Right lobe of liver (tissue), 4 donors: ENCODE measurements at regions not wholly inside any gene's neighbourhood (a gene's known extent, or its start where the extent isn't known, plus 50 kb on each side); places are given as distances from the start of the nearest gene placed in this dataset.

Experiments
- POLR2A ChIP-seq: fragments of 450-650 bp; IDR thresholded peaks from one replicate; pipeline ENCODE4 v1.6.1; 2017; ENCODE audit warnings: antibody characterized with exemption, mild to moderate bottlenecking
- TF ChIP-seq, protein P1 (sequence below), 4 donors: fragments of 200-600 bp in 3 of 4; fragments of 450-650 bp in 1 of 4; IDR thresholded peaks; one replicate each; pipeline versions ENCODE4 v1.5.1 to v1.8.0; 2016 to 2022; ENCODE audit warnings: antibody characterized with exemption in 4 of 4, mild to moderate bottlenecking in 2 of 4
- donor health status: DM: no; HTN: no; CAD: no.
- donor health status: DM: no; HTN: no; CAD: no.
- donor health status: DM: no; HTN: yes; CAD: no.

DNA sequence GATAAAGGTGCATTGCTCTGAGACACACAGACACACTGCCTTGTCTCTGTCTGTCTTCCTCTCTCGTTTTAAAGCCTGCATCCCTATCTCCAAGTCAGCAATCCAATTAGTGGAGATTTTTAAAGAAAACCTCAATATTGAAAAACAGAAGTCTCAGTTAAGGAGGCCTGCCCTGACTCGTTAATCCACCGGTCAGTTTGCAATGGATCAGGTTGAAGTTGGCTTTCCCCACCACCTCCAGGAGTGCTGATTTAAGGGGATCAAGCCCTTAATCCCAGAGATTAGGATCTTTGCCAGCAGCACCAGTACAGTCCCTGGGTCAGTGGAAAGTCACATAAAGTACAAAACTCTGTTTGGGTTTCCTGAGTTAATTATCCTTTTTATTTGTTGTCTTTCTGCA lies 271.1 kb upstream of the ASIC2 start:
- TF ChIP-seq, protein P1, sequence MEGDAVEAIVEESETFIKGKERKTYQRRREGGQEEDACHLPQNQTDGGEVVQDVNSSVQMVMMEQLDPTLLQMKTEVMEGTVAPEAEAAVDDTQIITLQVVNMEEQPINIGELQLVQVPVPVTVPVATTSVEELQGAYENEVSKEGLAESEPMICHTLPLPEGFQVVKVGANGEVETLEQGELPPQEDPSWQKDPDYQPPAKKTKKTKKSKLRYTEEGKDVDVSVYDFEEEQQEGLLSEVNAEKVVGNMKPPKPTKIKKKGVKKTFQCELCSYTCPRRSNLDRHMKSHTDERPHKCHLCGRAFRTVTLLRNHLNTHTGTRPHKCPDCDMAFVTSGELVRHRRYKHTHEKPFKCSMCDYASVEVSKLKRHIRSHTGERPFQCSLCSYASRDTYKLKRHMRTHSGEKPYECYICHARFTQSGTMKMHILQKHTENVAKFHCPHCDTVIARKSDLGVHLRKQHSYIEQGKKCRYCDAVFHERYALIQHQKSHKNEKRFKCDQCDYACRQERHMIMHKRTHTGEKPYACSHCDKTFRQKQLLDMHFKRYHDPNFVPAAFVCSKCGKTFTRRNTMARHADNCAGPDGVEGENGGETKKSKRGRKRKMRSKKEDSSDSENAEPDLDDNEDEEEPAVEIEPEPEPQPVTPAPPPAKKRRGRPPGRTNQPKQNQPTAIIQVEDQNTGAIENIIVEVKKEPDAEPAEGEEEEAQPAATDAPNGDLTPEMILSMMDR (IDR thresholded peaks at IDR 0.05), result no peak
- no peak for TF ChIP-seq POLR2A
